Activated naive CD8-positive, alpha-beta T cell treated with anti-CD3 and anti-CD28 coated beads, Interleukin-2, amount 50 U/mL, for 16 hours (primary cell): ENCODE measurements at regions not wholly inside any gene's neighbourhood (a gene's known extent, or its start where the extent isn't known, plus 50 kb on each side); places are given as distances from the start of the nearest gene placed in this dataset.
A peak's percentile ranks its signal among the peaks of the same experiment; 100 is the strongest.

Source experiments
- DNase-seq: peaks from one replicate; pipeline ENCODE4 v3.0.0-alpha.2; 2020; ENCODE audit warnings: low read depth, low spot score

GRCh38 chr2:118242216-118242615 is 153.9 kb downstream of the INSIG2 start:
- DNase-seq, result no peak

- no peak for DNase-seq
Observed at GRCh38 chr2:118241128-118241527, 152.9 kb downstream of the INSIG2 start.

- DNase-seq, result no peak
Observed at GRCh38 chr2:118240276-118240675, 152.0 kb downstream of the INSIG2 start.

GRCh38 chr2:118239284-118239683 is 151.0 kb downstream of the INSIG2 start:
- no peak for DNase-seq

- DNase-seq, result no peak
Observed at GRCh38 chr2:118237451-118237850, 149.2 kb downstream of the INSIG2 start.

- DNase-seq, result no peak
Observed at GRCh38 chr2:118232796-118233195, 144.5 kb downstream of the INSIG2 start.

- DNase-seq, result no peak
Observed at GRCh38 chr2:118232391-118232790, 144.1 kb downstream of the INSIG2 start.

- DNase-seq, result no peak
Observed at GRCh38 chr2:118231759-118232158, 143.5 kb downstream of the INSIG2 start.

GRCh38 chr2:118227698-118228508 is 139.6 kb downstream of the INSIG2 start:
- DNase-seq, result no peak

- DNase-seq, result no peak
Observed at GRCh38 chr2:118225666-118226065, 137.4 kb downstream of the INSIG2 start.

GRCh38 chr2:118224895-118225311 is 136.6 kb downstream of the INSIG2 start:
- no peak for DNase-seq

GRCh38 chr2:118223992-118224894 is 136.0 kb downstream of the INSIG2 start:
- DNase-seq, result no peak

GRCh38 chr2:118223511-118223991 is 135.3 kb downstream of the INSIG2 start:
- no peak for DNase-seq

- DNase-seq, result no peak
Observed at GRCh38 chr2:118222672-118223421, 134.6 kb downstream of the INSIG2 start.

- DNase-seq, result no peak
Observed at GRCh38 chr2:118222273-118222594, 134.0 kb downstream of the INSIG2 start.

- DNase-seq, result no peak
Observed at GRCh38 chr2:118221536-118222272, 133.4 kb downstream of the INSIG2 start.

GRCh38 chr2:118219611-118220010 is 131.3 kb downstream of the INSIG2 start:
- no peak for DNase-seq

- DNase-seq, result no peak
Observed at GRCh38 chr2:118216224-118216623, 128.0 kb downstream of the INSIG2 start.

GRCh38 chr2:118209727-118210126 is 121.5 kb downstream of the INSIG2 start:
- DNase-seq, result no peak

- DNase-seq, result no peak
Observed at GRCh38 chr2:118207889-118208288, 119.6 kb downstream of the INSIG2 start.

GRCh38 chr2:118202707-118203303 is 114.5 kb downstream of the INSIG2 start:
- peak; percentile 35 for DNase-seq
